GM19239 (cell line): ENCODE measurements at regions not wholly inside any gene's neighbourhood (a gene's known extent, or its start where the extent isn't known, plus 50 kb on each side); places are given as distances from the start of the nearest gene placed in this dataset.
"Not testable (repeated sequence)": the region's sequence is repeated elsewhere in the genome, so short reads cannot be mapped to it uniquely, and the experiment has no call there.

Experiments
- DNase-seq: peaks from one replicate; pipeline ENCODE4 v3.0.0; 2011; ENCODE audit warnings: low spot score; ENCODE audit not compliant: insufficient read length
- FAIRE-seq: peaks from 2 replicates; lab custom pipeline; 2011; peaks lifted over from hg19 to GRCh38; lab: Jason Lieb, UNC

- FAIRE-seq = no peak
- DNase-seq = no peak
Observed at GRCh38 chr1:98172578-98172977, 251.7 kb upstream of the DPYD start.

GRCh38 chr1:98172022-98172421 lies 251.2 kb upstream of the DPYD start:
- no peak for FAIRE-seq
- no peak for DNase-seq

DNA sequence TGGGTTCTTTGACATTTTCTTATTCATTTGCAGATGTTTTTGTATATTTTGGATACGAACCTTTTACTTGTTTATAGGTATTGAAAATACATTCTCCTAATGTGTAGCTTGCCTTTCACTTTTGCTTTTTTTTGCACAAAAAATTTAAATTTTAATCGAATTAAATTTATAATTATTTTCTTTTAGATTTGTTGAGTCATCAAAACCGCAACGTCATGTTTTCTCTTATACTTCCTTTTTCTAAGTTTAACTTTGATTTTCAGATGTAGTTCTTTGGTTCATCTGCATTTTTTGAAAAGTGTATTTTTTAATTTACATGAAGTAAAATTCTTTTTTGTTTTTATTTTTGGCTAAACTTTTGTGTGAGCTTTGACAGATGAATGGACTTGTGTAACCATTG lies 243.7 kb upstream of the DPYD start:
- no peak for FAIRE-seq
- no peak for DNase-seq

GRCh38 chr1:98157524-98158313 lies 236.9 kb upstream of the DPYD start:
- FAIRE-seq (no peak), DNase-seq (no peak)

DNA sequence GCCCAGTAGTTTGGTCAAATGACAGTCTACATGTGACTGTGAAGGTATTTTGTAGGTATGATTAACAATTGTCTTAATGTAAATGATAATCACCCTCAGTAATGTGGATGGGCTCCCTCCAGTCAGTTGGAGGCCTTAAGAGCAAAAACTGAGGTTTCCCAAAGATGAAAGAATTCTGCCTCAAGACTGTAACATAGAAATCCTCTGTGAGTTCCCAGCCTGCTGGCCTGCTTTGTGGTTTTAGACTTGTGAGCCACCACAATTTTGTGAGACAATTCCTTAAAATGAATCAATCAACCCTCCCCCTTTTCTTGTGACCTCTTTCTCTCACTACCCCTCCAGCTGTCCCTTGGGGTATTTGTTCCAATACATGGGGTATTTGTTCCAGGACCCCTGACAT lies 226.4 kb upstream of the DPYD start:
- no peak for DNase-seq

GRCh38 chr1:98145655-98146054 lies 224.8 kb upstream of the DPYD start:
- no peak for FAIRE-seq
- DNase-seq = no peak

More for the DNA sequence above, 226.4 kb upstream of the DPYD start:
- no peak for FAIRE-seq

GRCh38 chr1:98143403-98143802 lies 222.6 kb upstream of the DPYD start:
- DNase-seq = no peak
- no peak for FAIRE-seq

DNA sequence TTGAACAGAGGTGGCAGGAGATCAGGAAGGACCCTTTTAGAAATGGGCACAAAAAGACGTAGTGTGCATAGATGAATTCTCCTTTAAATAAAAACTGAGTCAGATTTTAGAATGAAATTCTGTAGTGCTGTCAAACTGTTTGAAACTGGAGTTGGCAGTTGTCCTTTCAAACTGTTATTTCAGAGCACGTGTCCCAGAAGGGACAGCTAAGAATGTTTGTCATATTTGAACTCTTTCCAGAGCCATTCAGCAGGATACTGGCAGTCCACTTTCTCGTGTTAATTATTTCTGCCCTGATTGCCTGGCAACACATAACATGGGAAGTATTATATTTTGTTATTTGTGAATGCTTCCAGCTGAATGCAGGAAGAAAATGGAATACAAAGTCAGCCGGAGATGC lies 212.3 kb upstream of the DPYD start:
- DNase-seq (no peak), FAIRE-seq (no peak)

DNA sequence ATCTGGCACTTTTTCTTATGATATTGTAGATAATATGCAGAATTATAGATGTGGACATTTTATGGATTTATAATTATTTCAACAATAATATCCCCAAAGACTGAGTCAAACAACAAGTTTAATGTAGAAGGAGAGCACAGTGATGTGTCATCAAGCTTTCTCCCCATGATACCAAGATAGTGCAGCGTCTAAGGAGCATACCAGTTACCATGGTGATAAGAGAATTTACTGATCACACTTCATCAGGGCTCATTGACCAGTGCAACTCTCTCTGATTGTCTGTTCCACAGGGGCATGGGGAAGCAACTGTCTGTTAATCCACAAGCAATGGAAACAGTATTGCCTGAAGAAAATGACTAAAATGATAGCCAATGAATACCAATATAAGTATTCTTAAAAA lies 209.6 kb upstream of the DPYD start:
- DNase-seq = no peak
- no peak for FAIRE-seq

DNA sequence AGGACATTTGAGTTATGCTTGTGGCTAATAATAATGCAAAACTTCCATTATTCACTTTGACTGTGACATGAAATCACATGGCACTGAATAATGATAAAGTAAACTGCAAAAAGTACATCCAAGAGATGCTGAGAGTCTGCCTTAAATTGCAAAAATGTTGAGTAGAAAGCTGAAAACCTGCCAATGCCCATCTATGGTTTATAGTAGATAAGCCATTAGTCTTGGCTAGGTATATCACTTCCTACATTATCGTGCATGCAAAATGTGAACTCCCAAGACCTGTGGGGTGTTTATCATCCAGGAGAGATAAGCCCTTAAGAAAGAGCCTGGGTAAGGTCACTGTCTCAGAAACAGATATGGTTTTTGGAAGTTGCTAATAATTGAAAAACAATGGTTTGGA lies 208.7 kb upstream of the DPYD start:
- FAIRE-seq = no peak
- DNase-seq = no peak

DNA sequence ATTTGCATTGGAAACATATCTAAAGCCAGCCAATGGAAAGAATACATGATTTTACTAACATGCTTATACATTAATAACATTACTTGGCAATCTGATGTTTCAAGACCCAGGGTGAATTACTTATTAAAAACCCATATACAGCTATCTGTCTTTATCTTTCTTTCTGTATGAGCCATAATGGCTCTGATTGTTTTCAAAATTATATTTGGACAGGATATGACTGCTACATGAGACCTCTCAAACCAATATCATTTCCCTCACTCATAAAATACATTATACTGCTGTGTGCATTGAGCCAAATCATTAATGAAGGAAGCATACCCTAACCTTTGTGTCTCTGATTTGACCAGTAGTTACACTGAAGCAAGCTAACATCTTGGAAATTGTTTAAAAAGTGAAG lies 205.9 kb upstream of the DPYD start:
- FAIRE-seq = no peak

GRCh38 chr1:98121646-98122045 lies 200.8 kb upstream of the DPYD start:
- DNase-seq (no peak), FAIRE-seq (no peak)

More for the DNA sequence above, 205.9 kb upstream of the DPYD start:
- no peak for DNase-seq

DNA sequence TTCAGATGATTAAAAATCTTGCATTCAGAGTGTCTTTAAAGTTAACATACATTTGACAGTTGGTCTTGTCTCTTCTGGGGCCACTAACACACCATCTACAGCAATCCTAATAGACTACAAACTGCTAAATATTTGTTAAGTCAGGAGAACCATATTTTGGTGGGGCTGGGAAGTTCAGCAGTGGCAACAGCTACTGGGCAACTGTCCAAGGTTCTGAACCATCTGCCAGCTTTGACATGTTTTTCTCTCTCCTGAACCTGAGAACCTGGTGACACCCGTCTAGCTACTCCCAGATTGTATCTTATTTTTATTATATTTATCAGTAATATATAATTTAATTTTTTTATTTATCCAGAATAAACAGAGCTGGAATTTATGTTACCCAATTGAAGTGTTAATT lies 199.0 kb upstream of the DPYD start:
- DNase-seq (no peak), FAIRE-seq (no peak)

- no peak for FAIRE-seq
- no peak for DNase-seq
Observed at GRCh38 chr1:98113811-98114210, 193.0 kb upstream of the DPYD start.

DNA sequence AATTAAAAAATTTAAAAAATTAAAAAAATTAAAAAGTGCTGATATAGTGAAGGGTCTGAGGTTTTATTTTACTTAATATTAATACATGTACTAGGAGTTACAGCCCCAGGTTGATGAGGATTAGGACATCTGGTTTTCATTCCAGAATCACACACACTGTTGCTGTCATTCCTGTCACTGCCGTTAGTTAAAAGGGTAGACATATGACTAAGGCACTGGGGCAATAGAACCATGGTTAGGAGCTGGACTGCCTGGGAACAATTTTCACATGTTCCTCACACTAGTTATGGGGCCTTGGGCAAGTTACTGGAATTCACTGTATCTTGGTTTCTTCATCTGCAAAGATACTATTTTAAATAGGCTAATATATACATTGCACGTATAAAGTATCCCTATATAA lies 191.8 kb upstream of the DPYD start:
- no peak for DNase-seq
- no peak for FAIRE-seq

GRCh38 chr1:98110674-98111073 lies 189.8 kb upstream of the DPYD start:
- no peak for FAIRE-seq

GRCh38 chr1:98108378-98108777 lies 187.5 kb upstream of the DPYD start:
- FAIRE-seq, DNase-seq: not testable (repeated sequence)

More at GRCh38 chr1:98110674-98111073, 189.8 kb upstream of the DPYD start:
- no peak for DNase-seq

- FAIRE-seq = no peak
- no peak for DNase-seq
Observed at GRCh38 chr1:98107256-98107655, 186.4 kb upstream of the DPYD start.

GRCh38 chr1:98104289-98104688 lies 183.5 kb upstream of the DPYD start:
- FAIRE-seq (no peak), DNase-seq (no peak)

- FAIRE-seq = no peak
Observed at GRCh38 chr1:98103617-98104285, 182.9 kb upstream of the DPYD start.

GRCh38 chr1:98102345-98103030 lies 181.7 kb upstream of the DPYD start:
- DNase-seq = no peak

More at GRCh38 chr1:98103617-98104285, 182.9 kb upstream of the DPYD start:
- no peak for DNase-seq

More at GRCh38 chr1:98102345-98103030, 181.7 kb upstream of the DPYD start:
- no peak for FAIRE-seq
